Prostate gland (tissue), 2 donors: ENCODE measurements at regions not wholly inside any gene's neighbourhood (a gene's known extent, or its start where the extent isn't known, plus 50 kb on each side); places are given as distances from the start of the nearest gene placed in this dataset.

Source experiments
- POLR2A ChIP-seq: fragments of 450-650 bp; IDR thresholded peaks from one replicate; pipeline ENCODE4 v1.6.1; 2016; ENCODE audit warnings: antibody characterized with exemption, mild to moderate bottlenecking
- TF ChIP-seq, protein P1 (sequence below), 4 experiments: fragments of 200-600 bp in 2 of 4; fragments of 450-650 bp in 2 of 4; sonication (generic) in 2 of 4; IDR thresholded peaks; 1 replicate in 3 of 4; 2 replicates in 1 of 4; pipeline ENCODE4 v1.5.1; 2016 to 2019; ENCODE audit warnings: antibody characterized with exemption in 4 of 4, mild to moderate bottlenecking in 2 of 4, moderate library complexity in 2 of 4

GRCh38 chr12:64976131-64976530 is 145.0 kb downstream of the WIF1 start:
- TF ChIP-seq, protein P1, sequence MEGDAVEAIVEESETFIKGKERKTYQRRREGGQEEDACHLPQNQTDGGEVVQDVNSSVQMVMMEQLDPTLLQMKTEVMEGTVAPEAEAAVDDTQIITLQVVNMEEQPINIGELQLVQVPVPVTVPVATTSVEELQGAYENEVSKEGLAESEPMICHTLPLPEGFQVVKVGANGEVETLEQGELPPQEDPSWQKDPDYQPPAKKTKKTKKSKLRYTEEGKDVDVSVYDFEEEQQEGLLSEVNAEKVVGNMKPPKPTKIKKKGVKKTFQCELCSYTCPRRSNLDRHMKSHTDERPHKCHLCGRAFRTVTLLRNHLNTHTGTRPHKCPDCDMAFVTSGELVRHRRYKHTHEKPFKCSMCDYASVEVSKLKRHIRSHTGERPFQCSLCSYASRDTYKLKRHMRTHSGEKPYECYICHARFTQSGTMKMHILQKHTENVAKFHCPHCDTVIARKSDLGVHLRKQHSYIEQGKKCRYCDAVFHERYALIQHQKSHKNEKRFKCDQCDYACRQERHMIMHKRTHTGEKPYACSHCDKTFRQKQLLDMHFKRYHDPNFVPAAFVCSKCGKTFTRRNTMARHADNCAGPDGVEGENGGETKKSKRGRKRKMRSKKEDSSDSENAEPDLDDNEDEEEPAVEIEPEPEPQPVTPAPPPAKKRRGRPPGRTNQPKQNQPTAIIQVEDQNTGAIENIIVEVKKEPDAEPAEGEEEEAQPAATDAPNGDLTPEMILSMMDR (IDR thresholded peaks at IDR 0.05) = no peak
- no peak for TF ChIP-seq POLR2A
